ENCODE measurements at regions not wholly inside any gene's neighbourhood (a gene's known extent, or its start where the extent isn't known, plus 50 kb on each side); places are given as distances from the start of the nearest gene placed in this dataset.

DNA sequence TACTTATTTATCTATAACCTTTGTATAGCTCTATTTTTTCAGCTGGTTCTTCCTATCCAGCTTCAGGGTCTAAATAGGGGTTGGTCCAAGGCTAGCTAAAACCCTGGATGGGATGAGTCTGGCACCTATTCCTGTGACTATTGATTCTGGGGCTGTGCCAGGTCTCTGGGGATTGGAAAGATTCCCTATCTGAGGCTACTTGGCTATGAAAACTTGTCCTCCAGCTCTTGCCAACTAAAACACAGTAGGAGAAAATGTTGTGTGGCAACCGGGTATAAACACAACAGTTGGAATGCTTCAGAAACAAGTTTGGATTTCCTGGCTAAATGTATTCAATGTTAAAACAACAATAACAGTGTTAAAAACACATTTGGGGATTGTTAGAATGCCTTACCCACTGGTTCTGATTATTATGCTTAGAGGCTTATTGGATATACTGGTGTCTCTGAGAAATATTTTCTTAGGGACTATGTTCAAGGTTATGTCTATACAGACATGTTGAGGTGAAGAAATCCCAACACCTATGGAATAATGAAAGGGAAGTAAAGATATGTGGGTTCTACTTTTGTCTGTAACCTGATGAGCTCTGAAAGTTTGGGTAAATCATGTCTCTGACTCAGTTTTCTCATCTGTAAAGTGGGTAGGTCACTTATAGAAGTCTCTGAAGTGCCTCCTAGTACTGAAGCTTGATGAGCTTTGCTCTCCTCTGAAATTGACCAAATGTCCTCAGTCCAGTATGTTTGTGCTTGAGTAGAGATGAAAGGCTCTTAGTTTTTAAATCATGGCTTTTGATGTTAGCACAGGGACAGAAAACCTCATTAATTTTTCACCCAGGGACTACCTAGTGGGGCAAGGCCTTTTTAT is 460.7 kb downstream of the MTX2 start:
- TF ChIP-seq, protein P1, sequence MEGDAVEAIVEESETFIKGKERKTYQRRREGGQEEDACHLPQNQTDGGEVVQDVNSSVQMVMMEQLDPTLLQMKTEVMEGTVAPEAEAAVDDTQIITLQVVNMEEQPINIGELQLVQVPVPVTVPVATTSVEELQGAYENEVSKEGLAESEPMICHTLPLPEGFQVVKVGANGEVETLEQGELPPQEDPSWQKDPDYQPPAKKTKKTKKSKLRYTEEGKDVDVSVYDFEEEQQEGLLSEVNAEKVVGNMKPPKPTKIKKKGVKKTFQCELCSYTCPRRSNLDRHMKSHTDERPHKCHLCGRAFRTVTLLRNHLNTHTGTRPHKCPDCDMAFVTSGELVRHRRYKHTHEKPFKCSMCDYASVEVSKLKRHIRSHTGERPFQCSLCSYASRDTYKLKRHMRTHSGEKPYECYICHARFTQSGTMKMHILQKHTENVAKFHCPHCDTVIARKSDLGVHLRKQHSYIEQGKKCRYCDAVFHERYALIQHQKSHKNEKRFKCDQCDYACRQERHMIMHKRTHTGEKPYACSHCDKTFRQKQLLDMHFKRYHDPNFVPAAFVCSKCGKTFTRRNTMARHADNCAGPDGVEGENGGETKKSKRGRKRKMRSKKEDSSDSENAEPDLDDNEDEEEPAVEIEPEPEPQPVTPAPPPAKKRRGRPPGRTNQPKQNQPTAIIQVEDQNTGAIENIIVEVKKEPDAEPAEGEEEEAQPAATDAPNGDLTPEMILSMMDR (IDR thresholded peaks at IDR 0.05; ENCODE audit: low read depth, low read length), result no peak
- DNase-seq (ENCODE audit: extremely low read depth, low read depth), result no peak

- DNase-seq (ENCODE audit: extremely low read depth, low read depth), result no peak
- TF ChIP-seq, protein P1 (IDR thresholded peaks at IDR 0.05; ENCODE audit: low read depth, low read length), result no peak
Observed at GRCh38 chr2:176732780-176733179, 463.5 kb downstream of the MTX2 start.

GRCh38 chr2:176733698-176734430 is 464.6 kb downstream of the MTX2 start:
- TF ChIP-seq, protein P1 (IDR thresholded peaks at IDR 0.05; ENCODE audit: low read depth, low read length), result no peak
- DNase-seq (ENCODE audit: extremely low read depth, low read depth), result no peak

GRCh38 chr2:176734868-176735267 is 465.6 kb downstream of the MTX2 start:
- no peak for DNase-seq (ENCODE audit: extremely low read depth, low read depth)
- TF ChIP-seq, protein P1 (IDR thresholded peaks at IDR 0.05; ENCODE audit: low read depth, low read length), result no peak

GRCh38 chr2:176742271-176742670 is 470.3 kb upstream of the HNRNPA3 start:
- TF ChIP-seq, protein P1 (IDR thresholded peaks at IDR 0.05; ENCODE audit: low read depth, low read length), result no peak
- no peak for DNase-seq (ENCODE audit: extremely low read depth, low read depth)

GRCh38 chr2:176743671-176744070 is 468.9 kb upstream of the HNRNPA3 start:
- no peak for DNase-seq (ENCODE audit: extremely low read depth, low read depth)
- TF ChIP-seq, protein P1 (IDR thresholded peaks at IDR 0.05; ENCODE audit: low read depth, low read length), result no peak

GRCh38 chr2:176744146-176744545 is 468.4 kb upstream of the HNRNPA3 start:
- TF ChIP-seq, protein P1 (IDR thresholded peaks at IDR 0.05; ENCODE audit: low read depth, low read length), result no peak
- no peak for DNase-seq (ENCODE audit: extremely low read depth, low read depth)
